ENCODE measurements at regions not wholly inside any gene's neighbourhood (a gene's known extent, or its start where the extent isn't known, plus 50 kb on each side); places are given as distances from the start of the nearest gene placed in this dataset.

- ATAC-seq: no peak
Measured at GRCh38 chr6:102717737-102718456, 1324.4 kb downstream of the GRIK2 start.

GRCh38 chr6:102717252-102717651, 1323.7 kb downstream of the GRIK2 start:
- no peak for ATAC-seq

- ATAC-seq: no peak
Measured at GRCh38 chr6:102701019-102701418, 1307.5 kb downstream of the GRIK2 start.

- no peak for ATAC-seq
Measured at GRCh38 chr6:102686461-102686860, 1293.0 kb downstream of the GRIK2 start.

GRCh38 chr6:102680413-102680812, 1286.9 kb downstream of the GRIK2 start:
- no peak for ATAC-seq

- ATAC-seq: no peak
Measured at GRCh38 chr6:102679865-102680264, 1286.4 kb downstream of the GRIK2 start.

GRCh38 chr6:102677225-102677624, 1283.7 kb downstream of the GRIK2 start:
- ATAC-seq: no peak

GRCh38 chr6:102670735-102671134, 1277.2 kb downstream of the GRIK2 start:
- ATAC-seq: no peak

- no peak for ATAC-seq
Measured at GRCh38 chr6:102662851-102663250, 1269.3 kb downstream of the GRIK2 start.

- no peak for ATAC-seq
Measured at GRCh38 chr6:102660303-102660702, 1266.8 kb downstream of the GRIK2 start.

GRCh38 chr6:102655823-102656222, 1262.3 kb downstream of the GRIK2 start:
- no peak for ATAC-seq

GRCh38 chr6:102641426-102641825, 1247.9 kb downstream of the GRIK2 start:
- no peak for ATAC-seq

GRCh38 chr6:102631921-102632320, 1238.4 kb downstream of the GRIK2 start:
- ATAC-seq: no peak

GRCh38 chr6:102623201-102623600, 1229.7 kb downstream of the GRIK2 start:
- ATAC-seq: no peak

GRCh38 chr6:102619585-102619984, 1226.1 kb downstream of the GRIK2 start:
- ATAC-seq: no peak

GRCh38 chr6:102582569-102582968, 1189.1 kb downstream of the GRIK2 start:
- ATAC-seq: no peak

GRCh38 chr6:102581378-102582124, 1188.0 kb downstream of the GRIK2 start:
- no peak for ATAC-seq

- ATAC-seq: no peak
Measured at GRCh38 chr6:102571236-102571908, 1177.9 kb downstream of the GRIK2 start.

GRCh38 chr6:102562713-102563112, 1169.2 kb downstream of the GRIK2 start:
- ATAC-seq: no peak

GRCh38 chr6:102553214-102553613, 1159.7 kb downstream of the GRIK2 start:
- ATAC-seq: no peak

- no peak for ATAC-seq
Measured at GRCh38 chr6:102549221-102549874, 1155.8 kb downstream of the GRIK2 start.

GRCh38 chr6:102525336-102525735, 1131.8 kb downstream of the GRIK2 start:
- no peak for ATAC-seq

GRCh38 chr6:102520966-102521365, 1127.5 kb downstream of the GRIK2 start:
- no peak for ATAC-seq

Data from esophagus mucosa (tissue), 1 donor.